Pancreas (tissue), 10 donors: ENCODE measurements at regions not wholly inside any gene's neighbourhood (a gene's known extent, or its start where the extent isn't known, plus 50 kb on each side); places are given as distances from the start of the nearest gene placed in this dataset.

Source experiments
- ATAC-seq, 4 donors: fragments of 200-7000 bp; cut with Tn5 transposase; one replicate each; pipeline versions ENCODE4 v1.8.0 to v1.9.1; 2020; ENCODE audit warnings: mild to moderate bottlenecking in 4 of 4, moderate library complexity in 4 of 4
- DNase-seq, 6 donors: peaks; one replicate each; pipeline ENCODE4 v3.0.0-alpha.2; 2020
- FAIRE-seq: peaks from 2 replicates; lab custom pipeline; 2012; peaks lifted over from hg19 to GRCh38; lab: Jason Lieb, UNC
- H3K27ac ChIP-seq, 4 donors: fragments of 200-600 bp; sonication (generic); 1 replicate in 3 of 4; 2 replicates in 1 of 4; pipeline versions ENCODE4 v1.5.0 to v1.8.0; 2020
- H3K27me3 ChIP-seq, 4 donors: fragments of 200-600 bp; one replicate each; pipeline ENCODE4 v1.8.0; 2021
- H3K36me3 ChIP-seq, 3 donors: fragments of 200-600 bp; sonication (generic) in 1 of 3; one replicate each; pipeline versions ENCODE4 v1.5.0 to v1.8.0; 2020 to 2021
- H3K4me1 ChIP-seq, 3 donors: fragments of 200-600 bp; one replicate each; pipeline ENCODE4 v1.8.0; 2021
- H3K4me3 ChIP-seq, 4 donors: fragments of 200-600 bp; sonication (generic) in 2 of 4; one replicate each; pipeline versions ENCODE4 v1.5.0 to v1.8.0; 2020 to 2021
- H3K9me3 ChIP-seq, 4 donors: fragments of 200-600 bp; one replicate each; pipeline ENCODE4 v1.8.0; 2021
- whole genome bisulfite sequencing, 2 donors: extraction: QIAGEN DNeasy Blood & Tissue Kit; methylation state at CpG; one replicate each; pipeline ENCODE4 v1.1.7; 2013; 5-methylcytosine and 5-hydroxymethylcytosine counted together
- intact Hi-C, 3 donors: fragments of 100-400 bp; cut with DNase I; formaldehyde crosslinking; loops; one replicate each; pipeline versions ENCODE4 v1.11.1 to v1.14.2; 2022
- TF ChIP-seq, protein P1 (sequence below), 4 donors: fragments of 200-600 bp; sonication (generic) in 3 of 4; IDR thresholded peaks; one replicate each; pipeline versions ENCODE4 v1.5.0 to v1.8.0; 2021; ENCODE audit warnings: antibody characterized with exemption in 4 of 4
- donor health status: healthy with polysubstance abuse.
- donor health status: DM: no; HTN: no; CAD: no; lungs with moderate emphysema.
- donor health status: DM: no; HTN: no; CAD: no.
- donor health status: control.
- donor health status: control.
- donor health status: Bipolar disorder and iron deficiency.
- donor health status: DM: yes; HTN: yes; CAD: no.
- donor health status: DM: no; HTN: no; CAD: no.
- donor health status: DM: no; HTN: no; CAD: no.
- donor health status: DM: yes; HTN: yes; CAD: no.

DNA sequence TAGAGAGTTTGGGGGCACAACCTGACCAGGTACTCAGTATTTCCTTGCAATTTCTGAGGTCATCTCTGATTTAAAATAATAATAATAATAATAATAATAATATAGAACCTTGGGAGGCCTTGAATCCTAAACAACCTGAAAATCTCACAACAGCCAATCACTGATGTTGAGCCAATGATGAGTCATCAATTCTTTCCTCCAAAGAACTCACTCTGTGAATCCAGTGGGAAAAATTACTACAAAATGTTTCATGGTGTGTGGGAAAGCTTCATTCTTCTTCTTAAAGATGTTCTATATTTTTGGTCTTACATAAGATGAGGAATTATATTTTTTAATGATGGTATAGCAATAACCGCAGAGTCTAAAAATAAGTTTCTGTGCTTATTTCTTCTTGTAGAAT is 594.6 kb downstream of the EFNB2 start:
- intact Hi-C loops, result no loop called here
- TF ChIP-seq, protein P1, sequence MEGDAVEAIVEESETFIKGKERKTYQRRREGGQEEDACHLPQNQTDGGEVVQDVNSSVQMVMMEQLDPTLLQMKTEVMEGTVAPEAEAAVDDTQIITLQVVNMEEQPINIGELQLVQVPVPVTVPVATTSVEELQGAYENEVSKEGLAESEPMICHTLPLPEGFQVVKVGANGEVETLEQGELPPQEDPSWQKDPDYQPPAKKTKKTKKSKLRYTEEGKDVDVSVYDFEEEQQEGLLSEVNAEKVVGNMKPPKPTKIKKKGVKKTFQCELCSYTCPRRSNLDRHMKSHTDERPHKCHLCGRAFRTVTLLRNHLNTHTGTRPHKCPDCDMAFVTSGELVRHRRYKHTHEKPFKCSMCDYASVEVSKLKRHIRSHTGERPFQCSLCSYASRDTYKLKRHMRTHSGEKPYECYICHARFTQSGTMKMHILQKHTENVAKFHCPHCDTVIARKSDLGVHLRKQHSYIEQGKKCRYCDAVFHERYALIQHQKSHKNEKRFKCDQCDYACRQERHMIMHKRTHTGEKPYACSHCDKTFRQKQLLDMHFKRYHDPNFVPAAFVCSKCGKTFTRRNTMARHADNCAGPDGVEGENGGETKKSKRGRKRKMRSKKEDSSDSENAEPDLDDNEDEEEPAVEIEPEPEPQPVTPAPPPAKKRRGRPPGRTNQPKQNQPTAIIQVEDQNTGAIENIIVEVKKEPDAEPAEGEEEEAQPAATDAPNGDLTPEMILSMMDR (IDR thresholded peaks at IDR 0.05), result no peak
- H3K27ac ChIP-seq, result no peak overlapping the region
- H3K36me3 ChIP-seq, result no peaks in the 10 kb centered on the region
- no peaks in the 10 kb centered on the region for H3K27me3 ChIP-seq
- WGBS, 2 donors, result 90 to 100% methylated on average over 1 of the region's 1 CpG
- no peaks in the 10 kb centered on the region for H3K4me1 ChIP-seq
- DNase-seq, result no peak
- no peaks in the 10 kb centered on the region for H3K9me3 ChIP-seq
- ATAC-seq, result no peak
- no peak overlapping the region for H3K4me3 ChIP-seq
- FAIRE-seq, result no peak

DNA sequence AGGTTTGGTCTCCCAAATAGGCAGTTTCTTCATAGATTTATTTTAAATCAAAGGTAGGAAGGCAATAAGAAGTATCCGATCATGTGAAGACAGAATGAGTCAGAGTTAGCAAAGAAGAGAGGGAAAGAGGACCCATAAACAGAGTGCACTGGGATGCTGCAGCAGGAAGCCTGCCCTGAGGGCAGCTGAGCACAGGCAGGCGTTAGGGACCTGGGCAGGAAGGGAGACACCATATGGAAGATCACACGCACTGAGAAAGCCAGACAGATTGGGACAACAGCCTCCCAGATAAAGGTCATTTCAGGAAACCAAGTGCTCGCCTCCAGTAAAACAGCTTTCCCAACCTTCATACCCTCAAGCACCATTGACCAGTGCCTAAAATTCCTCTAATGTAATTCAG is 598.0 kb downstream of the EFNB2 start:
- Histone ChIP-seq H3K4me3 (no peak overlapping the region), H3K9me3 (no peaks in the 10 kb centered on the region), H3K4me1 (no peaks in the 10 kb centered on the region), H3K27me3 (no peaks in the 10 kb centered on the region), H3K36me3 (no peaks in the 10 kb centered on the region), H3K27ac (no peak overlapping the region)
- DNase-seq (no peak), ATAC-seq (no peak), FAIRE-seq (no peak)
- 76 to 77% methylated on average over 4 of the region's 4 CpGs for WGBS, 2 donors
- TF ChIP-seq, protein P1 (IDR thresholded peaks at IDR 0.05), result no peak
- intact Hi-C loops, result no loop called here

DNA sequence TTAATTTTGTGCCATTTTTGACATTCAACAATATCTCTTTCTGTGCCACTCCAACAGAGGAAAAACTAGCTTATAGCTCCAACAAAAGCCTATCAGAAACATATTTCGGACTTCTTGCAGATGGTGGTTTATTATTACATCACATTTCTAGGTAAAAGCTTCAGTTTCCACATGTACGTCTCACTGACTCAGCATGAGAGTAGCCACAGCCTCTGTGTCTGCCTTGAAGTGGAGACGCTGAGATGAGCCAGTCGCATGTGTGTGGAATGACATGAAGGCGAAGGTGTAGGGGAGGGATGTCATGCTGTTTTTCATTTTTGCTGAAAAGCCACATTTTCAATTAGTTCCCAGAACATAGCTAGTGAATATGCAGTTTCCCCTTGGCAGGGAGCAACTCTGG is 598.6 kb downstream of the EFNB2 start:
- WGBS, 2 donors, result 91 to 92% methylated on average over 5 of the region's 5 CpGs
- FAIRE-seq (no peak), DNase-seq (no peak), ATAC-seq (no peak)
- intact Hi-C loops, result no loop called here
- Histone ChIP-seq H3K4me3 (no peak overlapping the region), H3K27me3 (no peaks in the 10 kb centered on the region), H3K4me1 (no peaks in the 10 kb centered on the region), H3K9me3 (no peaks in the 10 kb centered on the region), H3K36me3 (no peaks in the 10 kb centered on the region), H3K27ac (no peak overlapping the region)
- TF ChIP-seq, protein P1 (IDR thresholded peaks at IDR 0.05), result no peak

DNA sequence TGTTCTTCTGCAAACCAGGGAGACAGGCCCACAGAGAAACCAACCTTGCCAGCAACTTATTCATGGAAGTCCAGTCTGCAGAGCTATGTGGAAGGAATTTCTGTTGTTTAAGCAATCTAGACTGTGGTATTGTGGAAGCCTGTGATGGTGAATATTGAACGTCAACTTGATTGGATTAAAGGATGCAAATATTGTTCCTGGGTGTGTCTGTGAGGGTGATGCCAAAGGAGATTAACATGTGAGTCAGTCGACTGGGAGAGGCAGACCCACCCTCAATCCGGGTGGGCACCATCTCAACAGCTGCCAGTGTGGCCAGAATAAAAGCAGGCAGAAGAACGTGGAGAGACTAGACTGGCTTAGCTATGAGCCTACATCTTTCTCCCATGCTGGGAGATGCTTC is 606.0 kb downstream of the EFNB2 start:
- FAIRE-seq (no peak), ATAC-seq (no peak), DNase-seq (no peak)
- TF ChIP-seq, protein P1 (IDR thresholded peaks at IDR 0.05), result no peak
- H3K4me3 ChIP-seq, result no peak overlapping the region
- no peaks in the 10 kb centered on the region for H3K27me3 ChIP-seq
- H3K4me1 ChIP-seq, result no peaks in the 10 kb centered on the region
- no peaks in the 10 kb centered on the region for H3K9me3 ChIP-seq
- 67 to 92% methylated on average over 4 of the region's 4 CpGs for WGBS, 2 donors
- no peak overlapping the region for H3K27ac ChIP-seq
- H3K36me3 ChIP-seq, result no peaks in the 10 kb centered on the region
- intact Hi-C loops, result no loop called here

DNA sequence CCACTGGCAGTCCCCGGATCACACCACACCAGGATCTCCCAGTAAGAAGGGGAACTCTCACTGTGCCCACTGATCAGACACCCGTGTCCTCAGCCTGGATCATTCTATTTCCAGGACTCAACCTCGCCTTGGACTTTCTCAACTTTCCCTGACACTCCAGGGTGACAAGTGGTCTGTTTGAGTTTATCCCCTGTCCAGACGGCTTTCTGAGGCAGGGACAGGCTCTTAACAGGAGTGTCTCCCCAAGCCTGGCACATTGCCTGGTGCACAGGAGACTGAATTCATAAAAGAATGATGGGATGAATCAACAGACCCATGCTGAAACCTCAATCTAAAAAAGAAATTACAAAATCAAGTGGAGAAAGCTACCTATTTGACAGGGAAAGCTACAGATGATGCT is 606.6 kb downstream of the EFNB2 start:
- no peaks in the 10 kb centered on the region for H3K9me3 ChIP-seq
- DNase-seq (peak in 1 of 6 donors; percentile 14), FAIRE-seq (no peak), ATAC-seq (no peak)
- 83 to 89% methylated on average over 4 of the region's 4 CpGs for WGBS, 2 donors
- H3K4me3 ChIP-seq, result no peak overlapping the region
- H3K27me3 ChIP-seq, result no peaks in the 10 kb centered on the region
- H3K36me3 ChIP-seq, result no peaks in the 10 kb centered on the region
- no peak overlapping the region for H3K27ac ChIP-seq
- H3K4me1 ChIP-seq, result no peaks in the 10 kb centered on the region
- TF ChIP-seq, protein P1 (IDR thresholded peaks at IDR 0.05), result no peak
- intact Hi-C loops, result no loop called here
